Liver (tissue), 7 donors: ENCODE measurements at regions not wholly inside any gene's neighbourhood (a gene's known extent, or its start where the extent isn't known, plus 50 kb on each side); places are given as distances from the start of the nearest gene placed in this dataset.

ENCODE experiments used
- DNase-seq: peaks from one replicate; pipeline ENCODE4 v3.0.0-alpha.2; 2017; ENCODE audit warnings: low spot score
- H3K27ac ChIP-seq, 2 donors: one replicate each; pipeline ENCODE4 v1.7.0; 2013; ENCODE audit warnings: inconsistent platforms in 2 of 2, low read length in 2 of 2, control low read depth in 1 of 2, low read depth in 1 of 2, mild to moderate bottlenecking in 1 of 2
- H3K27me3 ChIP-seq, 4 donors: one replicate each; pipeline versions ENCODE4 v1.6.1 to v1.7.0; 2013; ENCODE audit warnings: low read length in 3 of 4, inconsistent platforms in 1 of 4, mild to moderate bottlenecking in 1 of 4, moderate library complexity in 1 of 4; ENCODE audit not compliant: control insufficient read depth in 4 of 4, insufficient read depth in 4 of 4
- H3K36me3 ChIP-seq, 4 donors: one replicate each; pipeline versions ENCODE4 v1.6.1 to v1.7.0; 2013; ENCODE audit warnings: low read length in 3 of 4, mild to moderate bottlenecking in 3 of 4, low read depth in 1 of 4, moderate library complexity in 1 of 4; ENCODE audit not compliant: control insufficient read depth in 4 of 4, insufficient read depth in 3 of 4
- H3K4me1 ChIP-seq, 4 donors: one replicate each; pipeline versions ENCODE4 v1.6.1 to v1.7.0; 2013; ENCODE audit warnings: low read length in 3 of 4, mild to moderate bottlenecking in 3 of 4, moderate library complexity in 1 of 4; ENCODE audit not compliant: control insufficient read depth in 4 of 4, insufficient read depth in 4 of 4
- H3K4me3 ChIP-seq, 3 donors: one replicate each; pipeline versions ENCODE4 v1.6.1 to v1.7.0; 2013; ENCODE audit warnings: low read length in 3 of 3, control low read depth in 1 of 3, low read depth in 1 of 3, mild to moderate bottlenecking in 1 of 3
- H3K9ac ChIP-seq, 2 donors: one replicate each; pipeline ENCODE4 v1.7.0; 2013; ENCODE audit warnings: low read length in 2 of 2, mild to moderate bottlenecking in 2 of 2, moderate library complexity in 2 of 2, control low read depth in 1 of 2, low read depth in 1 of 2
- H3K9me3 ChIP-seq, 4 donors: one replicate each; pipeline versions ENCODE4 v1.6.1 to v1.7.0; 2013; ENCODE audit warnings: low read length in 3 of 4; ENCODE audit not compliant: control insufficient read depth in 4 of 4
- EGR1 ChIP-seq, 2 donors: IDR thresholded peaks; 2 replicates each; pipeline ENCODE4 v1.6.1; 2016 to 2018; ENCODE audit warnings: antibody characterized with exemption in 2 of 2, low read depth in 2 of 2
- FOXA1 ChIP-seq: IDR thresholded peaks from 2 replicates; pipeline ENCODE4 v1.6.1; 2016; ENCODE audit warnings: antibody characterized with exemption
- FOXA2 ChIP-seq: IDR thresholded peaks from 2 replicates; pipeline ENCODE4 v1.6.1; 2016; ENCODE audit warnings: antibody characterized with exemption
- GABPA ChIP-seq, 2 donors: IDR thresholded peaks in 1 of 2; conservative IDR thresholded peaks in 1 of 2; 2 replicates each; pipeline ENCODE4 v1.6.1; 2016; ENCODE audit warnings: antibody characterized with exemption in 2 of 2, mild to moderate bottlenecking in 1 of 2, moderate library complexity in 1 of 2
- HNF4A ChIP-seq, 2 donors: conservative IDR thresholded peaks; 2 replicates each; pipeline ENCODE4 v1.6.1; 2016; ENCODE audit warnings: antibody characterized with exemption in 2 of 2, mild to moderate bottlenecking in 2 of 2
- HNF4G ChIP-seq: IDR thresholded peaks from 2 replicates; pipeline ENCODE4 v1.6.1; 2016; ENCODE audit warnings: antibody characterized with exemption
- JUND ChIP-seq, 2 donors: IDR thresholded peaks; 2 replicates each; pipeline ENCODE4 v1.6.1; 2016; ENCODE audit warnings: antibody characterized with exemption in 2 of 2
- NR2F2 ChIP-seq: IDR thresholded peaks from 2 replicates; pipeline ENCODE4 v1.6.1; 2016; ENCODE audit warnings: antibody characterized with exemption
- RXRA ChIP-seq, 2 donors: IDR thresholded peaks; 2 replicates each; pipeline ENCODE4 v1.6.1; 2017 to 2018; ENCODE audit warnings: antibody characterized with exemption in 2 of 2, mild to moderate bottlenecking in 1 of 2
- TAF1 ChIP-seq: conservative IDR thresholded peaks from 2 replicates; pipeline ENCODE4 v1.6.1; 2016; ENCODE audit warnings: antibody characterized with exemption, mild to moderate bottlenecking
- YY1 ChIP-seq: IDR thresholded peaks from 2 replicates; pipeline ENCODE4 v1.6.1; 2016; ENCODE audit warnings: antibody characterized with exemption, mild to moderate bottlenecking
- ZBTB33 ChIP-seq: IDR thresholded peaks from 2 replicates; pipeline ENCODE4 v1.6.1; 2016; ENCODE audit warnings: antibody characterized with exemption
- WGBS: extraction: QIAGEN DNeasy Blood & Tissue Kit; methylation state at CpG from one replicate; pipeline ENCODE4 v1.1.7; 2013; 5-methylcytosine and 5-hydroxymethylcytosine counted together
- TF ChIP-seq, protein P1 (sequence below): IDR thresholded peaks from 2 replicates; pipeline ENCODE4 v1.6.1; 2016; ENCODE audit warnings: antibody characterized with exemption
- TF ChIP-seq, protein P2 (sequence below): IDR thresholded peaks from 2 replicates; pipeline ENCODE4 v1.6.1; 2016; ENCODE audit warnings: antibody characterized with exemption, mild to moderate bottlenecking
- donor health status: healthy.
- donor health status: healthy.
- donor health status: healthy.
- donor health status: healthy.

- TF ChIP-seq YY1 (no peak), FOXA1 (no peak)
These were observed 124.6 kb downstream of the ZC3H11B start (continued) for GRCh38 chr1:219488275-219488674.

DNA sequence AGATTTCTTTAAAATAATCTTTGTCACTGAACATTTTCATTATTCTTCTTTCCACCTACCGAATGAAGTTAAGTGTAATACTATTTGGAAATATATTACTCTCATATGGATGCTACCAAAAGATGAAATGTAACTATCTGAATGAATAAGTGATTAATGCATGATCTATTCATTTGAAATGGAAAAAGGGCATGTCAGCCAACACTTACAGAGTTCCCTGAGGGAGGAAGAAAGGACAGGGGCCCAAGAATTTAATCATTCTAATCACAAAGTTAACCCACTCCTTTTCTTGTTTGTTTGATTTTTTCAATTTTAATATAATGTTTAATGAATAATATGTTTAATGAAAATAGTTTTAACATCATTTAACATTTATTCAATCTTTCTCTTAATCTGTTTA lies 129.4 kb downstream of the ZC3H11B start:
- DNase-seq = no peak
- no peaks in the 10 kb centered on the region for H3K9me3 ChIP-seq
- H3K9ac ChIP-seq = no peak overlapping the region
- 86% methylated on average over 1 of the region's 1 CpG for WGBS
- H3K4me1 ChIP-seq = no peaks in the 10 kb centered on the region
- H3K27ac ChIP-seq = no peak overlapping the region
- no peak overlapping the region for H3K4me3 ChIP-seq
- no peak for TF ChIP-seq ZBTB33
- TF ChIP-seq, protein P1, sequence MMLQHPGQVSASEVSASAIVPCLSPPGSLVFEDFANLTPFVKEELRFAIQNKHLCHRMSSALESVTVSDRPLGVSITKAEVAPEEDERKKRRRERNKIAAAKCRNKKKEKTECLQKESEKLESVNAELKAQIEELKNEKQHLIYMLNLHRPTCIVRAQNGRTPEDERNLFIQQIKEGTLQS = no peak
- no peaks in the 10 kb centered on the region for H3K36me3 ChIP-seq
- H3K27me3 ChIP-seq = no peaks in the 10 kb centered on the region

DNA sequence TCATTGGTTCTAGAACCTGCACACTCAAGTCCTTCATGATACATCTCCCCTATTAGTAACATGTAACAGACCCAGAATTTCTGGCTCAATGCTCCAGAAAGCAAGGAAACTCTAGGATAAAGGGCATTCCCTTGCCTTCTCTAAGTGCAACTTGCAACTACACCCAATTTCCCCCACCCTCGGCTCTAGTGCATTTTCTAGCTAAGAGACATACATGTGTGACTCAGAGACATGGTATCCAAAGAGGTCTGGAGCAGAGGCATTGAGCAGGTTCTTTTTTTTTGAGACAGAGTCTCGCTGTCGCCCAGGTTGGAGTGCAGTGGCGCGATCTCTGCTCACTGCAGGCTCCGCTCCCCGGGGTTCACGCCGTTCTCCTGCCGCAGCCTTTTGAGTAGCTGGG lies 132.9 kb downstream of the ZC3H11B start:
- Histone ChIP-seq H3K4me3 (no peak overlapping the region), H3K36me3 (no peaks in the 10 kb centered on the region), H3K9ac (no peak overlapping the region), H3K4me1 (no peaks in the 10 kb centered on the region), H3K27me3 (no peaks in the 10 kb centered on the region), H3K27ac (no peak overlapping the region), H3K9me3 (no peaks in the 10 kb centered on the region)
- no peak for DNase-seq
- 95% methylated on average over 10 of the region's 10 CpGs for WGBS
- TF ChIP-seq NR2F2 (no peak), RXRA (IDR thresholded peaks at IDR 0.05) (no peak), GABPA (IDR thresholded peaks at IDR 0.05 in 1 of 2, conservative IDR thresholded peaks at IDR 0.05 in 1 of 2) (no peak), HNF4G (no peak), JUND (IDR thresholded peaks at IDR 0.05) (no peak), YY1 (no peak), TAF1 (no peak), FOXA2 (no peak)
- TF ChIP-seq, protein P2, sequence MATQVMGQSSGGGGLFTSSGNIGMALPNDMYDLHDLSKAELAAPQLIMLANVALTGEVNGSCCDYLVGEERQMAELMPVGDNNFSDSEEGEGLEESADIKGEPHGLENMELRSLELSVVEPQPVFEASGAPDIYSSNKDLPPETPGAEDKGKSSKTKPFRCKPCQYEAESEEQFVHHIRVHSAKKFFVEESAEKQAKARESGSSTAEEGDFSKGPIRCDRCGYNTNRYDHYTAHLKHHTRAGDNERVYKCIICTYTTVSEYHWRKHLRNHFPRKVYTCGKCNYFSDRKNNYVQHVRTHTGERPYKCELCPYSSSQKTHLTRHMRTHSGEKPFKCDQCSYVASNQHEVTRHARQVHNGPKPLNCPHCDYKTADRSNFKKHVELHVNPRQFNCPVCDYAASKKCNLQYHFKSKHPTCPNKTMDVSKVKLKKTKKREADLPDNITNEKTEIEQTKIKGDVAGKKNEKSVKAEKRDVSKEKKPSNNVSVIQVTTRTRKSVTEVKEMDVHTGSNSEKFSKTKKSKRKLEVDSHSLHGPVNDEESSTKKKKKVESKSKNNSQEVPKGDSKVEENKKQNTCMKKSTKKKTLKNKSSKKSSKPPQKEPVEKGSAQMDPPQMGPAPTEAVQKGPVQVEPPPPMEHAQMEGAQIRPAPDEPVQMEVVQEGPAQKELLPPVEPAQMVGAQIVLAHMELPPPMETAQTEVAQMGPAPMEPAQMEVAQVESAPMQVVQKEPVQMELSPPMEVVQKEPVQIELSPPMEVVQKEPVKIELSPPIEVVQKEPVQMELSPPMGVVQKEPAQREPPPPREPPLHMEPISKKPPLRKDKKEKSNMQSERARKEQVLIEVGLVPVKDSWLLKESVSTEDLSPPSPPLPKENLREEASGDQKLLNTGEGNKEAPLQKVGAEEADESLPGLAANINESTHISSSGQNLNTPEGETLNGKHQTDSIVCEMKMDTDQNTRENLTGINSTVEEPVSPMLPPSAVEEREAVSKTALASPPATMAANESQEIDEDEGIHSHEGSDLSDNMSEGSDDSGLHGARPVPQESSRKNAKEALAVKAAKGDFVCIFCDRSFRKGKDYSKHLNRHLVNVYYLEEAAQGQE = no peak

DNA sequence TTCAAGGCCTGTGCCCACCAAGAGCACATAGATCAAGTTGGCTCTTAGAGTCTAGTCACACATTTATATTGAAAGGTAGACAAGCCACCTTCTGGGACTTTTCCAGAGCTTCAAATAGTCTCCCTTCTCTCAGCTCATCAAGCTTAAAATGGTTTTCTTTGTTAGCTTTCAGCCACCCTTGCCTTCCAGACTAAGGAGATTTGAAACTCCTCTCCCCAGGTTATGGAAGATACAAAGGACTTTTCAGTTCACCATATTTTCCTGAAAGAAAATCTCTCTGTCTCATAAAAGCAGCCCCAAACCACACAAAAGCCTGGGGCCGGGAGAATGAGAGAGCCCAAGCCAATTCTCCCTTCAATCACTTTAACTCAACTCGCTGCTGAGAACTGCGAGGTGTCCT lies 134.1 kb downstream of the ZC3H11B start:
- H3K27me3 ChIP-seq = no peaks in the 10 kb centered on the region
- WGBS = 68% methylated on average over 3 of the region's 3 CpGs
- TF ChIP-seq HNF4G (no peak), TAF1 (no peak), HNF4A (conservative IDR thresholded peaks at IDR 0.05) (no peak), FOXA2 (no peak), YY1 (no peak), EGR1 (IDR thresholded peaks at IDR 0.05; ENCODE audit: low read depth in 2 of 2) (no peak)
- TF ChIP-seq, protein P1 = no peak
- TF ChIP-seq, protein P2 = no peak
- no peaks in the 10 kb centered on the region for H3K36me3 ChIP-seq
- no peak overlapping the region for H3K27ac ChIP-seq
- no peak overlapping the region for H3K4me3 ChIP-seq
- DNase-seq = no peak
- H3K9ac ChIP-seq = no peak overlapping the region
- H3K4me1 ChIP-seq = no peaks in the 10 kb centered on the region
- H3K9me3 ChIP-seq = no peaks in the 10 kb centered on the region
